Adrenal gland (tissue), 9 donors: ENCODE measurements at regions not wholly inside any gene's neighbourhood (a gene's known extent, or its start where the extent isn't known, plus 50 kb on each side); places are given as distances from the start of the nearest gene placed in this dataset.
A peak's percentile ranks its signal among the peaks of the same experiment; 100 is the strongest.

Experiments used
- DNase-seq, 7 donors: peaks; one replicate each; pipeline ENCODE4 v3.0.0-alpha.2; 2019 to 2020
- H3K27ac ChIP-seq, 5 donors: fragments of 200-600 bp; sonication (generic) in 4 of 5; 1 replicate in 3 of 5; 2 replicates in 2 of 5; pipeline versions ENCODE4 v1.5.1 to v1.8.0; 2016 to 2020; ENCODE audit warnings: mild to moderate bottlenecking in 1 of 5
- H3K27me3 ChIP-seq: fragments of 200-600 bp; 2 replicates; pipeline ENCODE4 v1.8.0; 2021
- H3K36me3 ChIP-seq, 2 donors: fragments of 200-600 bp; replicated peaks in 1 of 2; 1 replicate in 1 of 2; 2 replicates in 1 of 2; pipeline versions ENCODE4 v1.5.1 to v1.8.0; 2018 to 2022
- H3K4me1 ChIP-seq, 2 donors: fragments of 200-600 bp; replicated peaks in 1 of 2; 1 replicate in 1 of 2; 2 replicates in 1 of 2; pipeline versions ENCODE4 v1.5.1 to v1.8.0; 2018 to 2021
- H3K4me3 ChIP-seq, 4 donors: fragments of 200-600 bp; sonication (generic) in 3 of 4; one replicate each; pipeline ENCODE4 v1.5.1; 2016 to 2018
- H3K9me3 ChIP-seq, 3 donors: fragments of 200-600 bp; sonication (generic) in 1 of 3; replicated peaks in 1 of 3; 1 replicate in 2 of 3; 2 replicates in 1 of 3; pipeline versions ENCODE4 v1.5.1 to v1.8.0; 2016 to 2021
- POLR2A ChIP-seq, 2 donors: fragments of 450-650 bp; IDR thresholded peaks; one replicate each; pipeline ENCODE4 v1.6.1; 2017; ENCODE audit warnings: antibody characterized with exemption in 2 of 2, mild to moderate bottlenecking in 2 of 2, moderate library complexity in 1 of 2
- WGBS, 4 donors: extraction: QIAGEN DNeasy Blood & Tissue Kit in 2 of 4; methylation state at CpG; one replicate each; pipeline versions ENCODE4 v1.1.5 to v1.1.7; 2013 to 2017; 5-methylcytosine and 5-hydroxymethylcytosine counted together
- intact Hi-C, 2 donors: fragments of 100-400 bp; cut with DNase I; formaldehyde crosslinking; loops; one replicate each; pipeline versions ENCODE4 v1.14.1 to v1.15.0; 2022 to 2023
- TF ChIP-seq, protein P1 (sequence below), 6 experiments: fragments of 450-650 bp in 4 of 6; fragments of 200-600 bp in 2 of 6; sonication (generic) in 1 of 6; IDR thresholded peaks; 1 replicate in 5 of 6; 2 replicates in 1 of 6; pipeline versions ENCODE4 v1.5.1 to v1.8.0; 2016 to 2021; ENCODE audit warnings: antibody characterized with exemption in 6 of 6, mild to moderate bottlenecking in 2 of 6, moderate library complexity in 1 of 6
- donor health status: healthy with polysubstance abuse.
- donor health status: Bipolar disorder and iron deficiency.
- donor health status: DM: yes; HTN: yes; CAD: no.
- donor health status: DM: no; HTN: no; CAD: no.
- donor health status: DM: no; HTN: no; CAD: no.

- no peak for TF ChIP-seq POLR2A (IDR thresholded peaks at IDR 0.05)
- TF ChIP-seq, protein P1, sequence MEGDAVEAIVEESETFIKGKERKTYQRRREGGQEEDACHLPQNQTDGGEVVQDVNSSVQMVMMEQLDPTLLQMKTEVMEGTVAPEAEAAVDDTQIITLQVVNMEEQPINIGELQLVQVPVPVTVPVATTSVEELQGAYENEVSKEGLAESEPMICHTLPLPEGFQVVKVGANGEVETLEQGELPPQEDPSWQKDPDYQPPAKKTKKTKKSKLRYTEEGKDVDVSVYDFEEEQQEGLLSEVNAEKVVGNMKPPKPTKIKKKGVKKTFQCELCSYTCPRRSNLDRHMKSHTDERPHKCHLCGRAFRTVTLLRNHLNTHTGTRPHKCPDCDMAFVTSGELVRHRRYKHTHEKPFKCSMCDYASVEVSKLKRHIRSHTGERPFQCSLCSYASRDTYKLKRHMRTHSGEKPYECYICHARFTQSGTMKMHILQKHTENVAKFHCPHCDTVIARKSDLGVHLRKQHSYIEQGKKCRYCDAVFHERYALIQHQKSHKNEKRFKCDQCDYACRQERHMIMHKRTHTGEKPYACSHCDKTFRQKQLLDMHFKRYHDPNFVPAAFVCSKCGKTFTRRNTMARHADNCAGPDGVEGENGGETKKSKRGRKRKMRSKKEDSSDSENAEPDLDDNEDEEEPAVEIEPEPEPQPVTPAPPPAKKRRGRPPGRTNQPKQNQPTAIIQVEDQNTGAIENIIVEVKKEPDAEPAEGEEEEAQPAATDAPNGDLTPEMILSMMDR (IDR thresholded peaks at IDR 0.05): no peak
- H3K27ac ChIP-seq: peak overlapping the region in 1 of 5 donors; percentile 58
- intact Hi-C loops: no loop called here
- H3K27me3 ChIP-seq: no peaks in the 10 kb centered on the region
- H3K4me1 ChIP-seq: peaks cover 45 to 53% of the 10 kb centered on the region in 2 donors
- H3K4me3 ChIP-seq: no peak overlapping the region
- H3K36me3 ChIP-seq: no peaks in the 10 kb centered on the region
- no peak for DNase-seq
- WGBS, 4 donors: 73 to 82% (median 78%) methylated on average over 11 of the region's 11 CpGs
- no peaks in the 10 kb centered on the region for H3K9me3 ChIP-seq
These were observed 66.9 kb upstream of the TBX3 start for GRCh38 chr12:114750917-114751316.

- 65 to 74% (median 69%) methylated on average over 3 of the region's 3 CpGs for WGBS, 4 donors
- Histone ChIP-seq H3K4me1 (peaks cover 45 to 64% of the 10 kb centered on the region in 2 donors), H3K27ac (peak overlapping the region in 3 of 5 donors; percentile 88 to 96 (median 93)), H3K36me3 (no peaks in the 10 kb centered on the region), H3K4me3 (no peak overlapping the region), H3K27me3 (no peaks in the 10 kb centered on the region), H3K9me3 (no peaks in the 10 kb centered on the region)
- DNase-seq: no peak
- intact Hi-C loops: no loop called here
- TF ChIP-seq POLR2A (IDR thresholded peaks at IDR 0.05): no peak
- TF ChIP-seq, protein P1 (IDR thresholded peaks at IDR 0.05): no peak
These were observed 65.1 kb upstream of the TBX3 start for GRCh38 chr12:114749065-114749464.

GRCh38 chr12:114747012-114747858 is 63.3 kb upstream of the TBX3 start:
- Histone ChIP-seq H3K27me3 (no peaks in the 10 kb centered on the region), H3K9me3 (no peaks in the 10 kb centered on the region), H3K27ac (peak overlapping the region; percentile 88 to 99 (median 93)), H3K4me1 (peaks cover 40 to 61% of the 10 kb centered on the region in 2 donors), H3K36me3 (no peaks in the 10 kb centered on the region), H3K4me3 (peak overlapping the region in 1 of 4 donors; percentile 34)
- peak; percentile 56 to 77 (median 64) for DNase-seq
- TF ChIP-seq POLR2A (IDR thresholded peaks at IDR 0.05): peak in 1 of 2 donors; percentile 75
- TF ChIP-seq, protein P1 (IDR thresholded peaks at IDR 0.05): no peak
- intact Hi-C loops: no loop called here
- WGBS, 4 donors: 38 to 48% (median 41%) methylated on average over 20 of the region's 20 CpGs

- Histone ChIP-seq H3K9me3 (no peaks in the 10 kb centered on the region), H3K27ac (peak overlapping the region; percentile 88 to 99 (median 93)), H3K4me1 (peaks cover 40 to 58% of the 10 kb centered on the region in 2 donors), H3K27me3 (no peaks in the 10 kb centered on the region), H3K36me3 (no peaks in the 10 kb centered on the region), H3K4me3 (peak overlapping the region in 1 of 4 donors; percentile 34)
- DNase-seq: peak in 3 of 7 donors; percentile 43 to 52 (median 43)
- 20 to 28% (median 25%) methylated on average over 6 of the region's 6 CpGs for WGBS, 4 donors
- intact Hi-C loops: no loop called here
- TF ChIP-seq, protein P1 (IDR thresholded peaks at IDR 0.05): no peak
- peak in 1 of 2 donors; percentile 2 for TF ChIP-seq POLR2A (IDR thresholded peaks at IDR 0.05)
These were observed 62.5 kb upstream of the TBX3 start for GRCh38 chr12:114746297-114747011.
